ENCODE measurements at regions not wholly inside any gene's neighbourhood (a gene's known extent, or its start where the extent isn't known, plus 50 kb on each side); places are given as distances from the start of the nearest gene placed in this dataset.

DNA sequence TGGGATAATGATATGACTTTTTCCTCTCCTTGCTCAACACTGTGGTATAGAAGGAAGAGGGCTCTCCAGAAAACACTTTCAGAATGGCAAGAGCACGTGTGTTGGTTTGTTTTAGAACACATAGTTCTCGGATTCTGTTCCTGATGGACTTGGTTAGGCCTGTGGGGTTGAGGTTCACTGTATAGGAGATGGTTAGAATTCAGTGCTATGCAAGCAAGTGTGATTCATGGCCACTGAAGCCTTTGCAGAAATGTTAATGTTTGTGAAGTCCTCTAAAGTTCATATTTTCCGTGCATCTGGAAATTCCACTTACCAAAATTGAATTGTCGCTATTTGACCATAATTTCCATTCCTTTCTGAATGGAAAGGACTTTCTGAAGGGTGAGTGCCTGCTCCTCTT is 233.2 kb upstream of the DDHD1 start:
- no peak overlapping the region for H3K27ac ChIP-seq
- intact Hi-C loops (cut with DNase I) = no loop called here
- 94 to 97% (median 96%) methylated on average over 4 of the region's 4 CpGs for WGBS, 3 donors
- TF ChIP-seq, protein P1, sequence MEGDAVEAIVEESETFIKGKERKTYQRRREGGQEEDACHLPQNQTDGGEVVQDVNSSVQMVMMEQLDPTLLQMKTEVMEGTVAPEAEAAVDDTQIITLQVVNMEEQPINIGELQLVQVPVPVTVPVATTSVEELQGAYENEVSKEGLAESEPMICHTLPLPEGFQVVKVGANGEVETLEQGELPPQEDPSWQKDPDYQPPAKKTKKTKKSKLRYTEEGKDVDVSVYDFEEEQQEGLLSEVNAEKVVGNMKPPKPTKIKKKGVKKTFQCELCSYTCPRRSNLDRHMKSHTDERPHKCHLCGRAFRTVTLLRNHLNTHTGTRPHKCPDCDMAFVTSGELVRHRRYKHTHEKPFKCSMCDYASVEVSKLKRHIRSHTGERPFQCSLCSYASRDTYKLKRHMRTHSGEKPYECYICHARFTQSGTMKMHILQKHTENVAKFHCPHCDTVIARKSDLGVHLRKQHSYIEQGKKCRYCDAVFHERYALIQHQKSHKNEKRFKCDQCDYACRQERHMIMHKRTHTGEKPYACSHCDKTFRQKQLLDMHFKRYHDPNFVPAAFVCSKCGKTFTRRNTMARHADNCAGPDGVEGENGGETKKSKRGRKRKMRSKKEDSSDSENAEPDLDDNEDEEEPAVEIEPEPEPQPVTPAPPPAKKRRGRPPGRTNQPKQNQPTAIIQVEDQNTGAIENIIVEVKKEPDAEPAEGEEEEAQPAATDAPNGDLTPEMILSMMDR (IDR thresholded peaks at IDR 0.05) = no peak
- H3K27me3 ChIP-seq = no peaks in the 10 kb centered on the region
- no peak for DNase-seq
- no peaks in the 10 kb centered on the region for H3K36me3 ChIP-seq
- H3K4me3 ChIP-seq = no peak overlapping the region
- no peaks in the 10 kb centered on the region for H3K9me3 ChIP-seq
- peaks cover 8% of the 10 kb centered on the region for H3K4me1 ChIP-seq (ENCODE audit: insufficient read depth)

DNA sequence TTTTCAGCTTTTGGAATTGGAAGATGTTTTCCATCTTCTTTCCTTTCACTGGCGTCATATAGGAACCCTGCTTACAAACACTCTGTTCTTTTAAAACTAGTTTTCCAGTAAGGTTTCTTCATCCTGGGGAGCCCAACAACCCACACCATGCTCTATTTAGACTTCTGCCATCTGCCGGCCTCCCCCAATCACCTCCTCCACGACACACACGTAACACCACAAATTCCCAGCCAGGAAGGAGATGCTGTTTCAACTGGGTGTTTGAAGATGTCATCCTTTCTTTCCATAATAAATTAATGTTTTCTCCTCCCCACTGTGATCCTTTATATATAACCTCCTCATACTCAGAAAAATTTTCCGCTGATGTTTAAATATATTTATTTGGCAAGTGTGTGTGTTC is 231.4 kb upstream of the DDHD1 start:
- H3K27ac ChIP-seq = peak overlapping the region in 1 of 2 donors; percentile 37
- H3K4me3 ChIP-seq = no peak overlapping the region
- H3K9me3 ChIP-seq = no peaks in the 10 kb centered on the region
- TF ChIP-seq EP300 (IDR thresholded peaks at IDR 0.05) (no peak), POLR2A (IDR thresholded peaks at IDR 0.05) (no peak)
- TF ChIP-seq, protein P1 (IDR thresholded peaks at IDR 0.05) = no peak
- no peaks in the 10 kb centered on the region for H3K36me3 ChIP-seq
- no peak for DNase-seq
- peaks cover 6% of the 10 kb centered on the region for H3K4me1 ChIP-seq (ENCODE audit: insufficient read depth)
- 57 to 74% (median 71%) methylated on average over 5 of the region's 5 CpGs for WGBS, 3 donors
- H3K27me3 ChIP-seq = no peaks in the 10 kb centered on the region
- intact Hi-C loops (cut with DNase I) = no loop called here

DNA sequence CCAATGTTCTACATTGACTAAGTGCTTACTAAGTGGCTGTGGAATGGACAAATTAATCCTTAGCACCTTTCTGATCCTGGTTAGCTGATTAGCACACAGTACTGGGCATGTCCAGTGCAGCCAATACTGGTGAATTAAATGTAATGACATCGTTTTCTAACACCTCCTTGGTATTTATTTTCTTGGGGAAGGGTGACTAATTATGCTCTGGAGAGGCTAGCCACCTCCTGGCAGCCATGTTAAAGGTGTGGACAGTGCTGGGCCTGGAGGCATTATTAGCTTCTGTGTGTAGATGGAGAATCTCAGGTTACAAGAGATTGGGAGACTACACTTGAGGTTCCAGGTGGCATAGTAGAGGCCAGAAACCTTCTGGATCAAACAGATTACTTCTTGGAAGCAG is 230.9 kb upstream of the DDHD1 start:
- Histone ChIP-seq H3K4me1 (ENCODE audit: insufficient read depth) (peaks cover 6% of the 10 kb centered on the region), H3K27ac (peak overlapping the region in 1 of 2 donors; percentile 37), H3K4me3 (no peak overlapping the region), H3K36me3 (no peaks in the 10 kb centered on the region), H3K9me3 (no peaks in the 10 kb centered on the region), H3K27me3 (no peaks in the 10 kb centered on the region)
- no peak for DNase-seq
- 78 to 89% (median 88%) methylated on average over 1 of the region's 1 CpG for WGBS, 3 donors
- intact Hi-C loops (cut with DNase I) = no loop called here
- TF ChIP-seq POLR2A (IDR thresholded peaks at IDR 0.05) (no peak), EP300 (IDR thresholded peaks at IDR 0.05) (no peak)
- TF ChIP-seq, protein P1 (IDR thresholded peaks at IDR 0.05) = no peak

DNA sequence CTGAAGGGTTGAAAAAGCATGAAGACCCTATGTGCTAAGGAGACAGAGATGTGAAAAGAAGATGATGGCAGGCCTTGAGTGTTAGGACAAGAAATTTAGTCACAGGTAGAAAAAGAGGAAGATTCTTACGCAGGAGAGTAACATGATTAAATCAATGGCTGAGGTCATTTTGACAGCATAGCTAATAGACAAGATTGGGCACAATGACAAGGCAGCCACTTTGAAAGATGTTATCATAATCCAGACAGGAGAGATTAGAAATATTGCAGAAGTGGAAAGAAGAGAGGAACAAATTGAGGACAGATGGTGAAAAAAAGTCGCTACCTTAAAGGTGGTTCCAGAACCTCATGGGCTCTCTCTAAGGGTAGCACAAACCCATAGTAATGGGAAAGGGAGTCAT is 228.8 kb upstream of the DDHD1 start:
- H3K36me3 ChIP-seq = no peaks in the 10 kb centered on the region
- no peak overlapping the region for H3K4me3 ChIP-seq
- peaks cover 6% of the 10 kb centered on the region for H3K4me1 ChIP-seq (ENCODE audit: insufficient read depth)
- H3K9me3 ChIP-seq = no peaks in the 10 kb centered on the region
- intact Hi-C loops (cut with DNase I) = no loop called here
- H3K27me3 ChIP-seq = no peaks in the 10 kb centered on the region
- no peak for DNase-seq
- WGBS, 3 donors = 96 to 100% (median 99%) methylated on average over 2 of the region's 2 CpGs
- no peak for TF ChIP-seq EP300 (IDR thresholded peaks at IDR 0.05)
- TF ChIP-seq, protein P1 (IDR thresholded peaks at IDR 0.05) = no peak
- TF ChIP-seq POLR2A (IDR thresholded peaks at IDR 0.05) = no peak
- no peak overlapping the region for H3K27ac ChIP-seq

DNA sequence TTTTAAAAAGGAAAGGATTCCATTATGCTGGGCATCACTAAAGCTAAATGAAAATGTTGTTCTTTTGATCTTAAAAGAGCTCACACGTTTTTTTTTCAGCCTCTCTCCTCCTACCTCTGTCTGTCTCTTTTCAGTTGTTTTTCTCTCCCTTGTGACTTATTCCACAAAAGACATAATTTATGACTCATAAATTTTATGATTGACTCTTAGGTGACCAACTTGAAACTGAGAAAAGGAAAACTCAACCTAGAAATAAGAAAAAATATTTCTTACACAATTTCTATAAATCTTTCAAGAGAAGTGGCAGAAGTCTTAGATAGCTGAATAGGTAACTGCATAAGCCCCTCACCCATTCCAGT is 227.7 kb upstream of the DDHD1 start:
- H3K9me3 ChIP-seq = no peaks in the 10 kb centered on the region
- WGBS, 3 donors = 35 to 44% (median 41%) methylated on average over 1 of the region's 1 CpG
- H3K4me1 ChIP-seq (ENCODE audit: insufficient read depth) = peaks cover 6% of the 10 kb centered on the region
- intact Hi-C loops (cut with DNase I) = no loop called here
- H3K27ac ChIP-seq = no peak overlapping the region
- TF ChIP-seq, protein P1 (IDR thresholded peaks at IDR 0.05) = no peak
- TF ChIP-seq EP300 (IDR thresholded peaks at IDR 0.05) (no peak), POLR2A (IDR thresholded peaks at IDR 0.05) (no peak)
- no peaks in the 10 kb centered on the region for H3K36me3 ChIP-seq
- no peak overlapping the region for H3K4me3 ChIP-seq
- DNase-seq = no peak
- no peaks in the 10 kb centered on the region for H3K27me3 ChIP-seq

All from ovary (tissue), 7 donors.